ENCODE measurements at regions not wholly inside any gene's neighbourhood (a gene's known extent, or its start where the extent isn't known, plus 50 kb on each side); places are given as distances from the start of the nearest gene placed in this dataset.
"Not testable (repeated sequence)": the region's sequence is repeated elsewhere in the genome, so short reads cannot be mapped to it uniquely, and the experiment has no call there.

GRCh38 chr16:65365732-65366715 lies 244.2 kb upstream of the CDH11 start:
- no peaks in the 10 kb centered on the region for H3K36me3 Mint-ChIP-seq
- no peak overlapping the region for H3K27ac Mint-ChIP-seq
- H3K4me3 Mint-ChIP-seq = no peak overlapping the region
- 52% methylated on average over 2 of the region's 9 CpGs for WGBS (ENCODE audit: insufficient coverage)
- ATAC-seq (replicated peaks in 1 of 4) (no peak), DNase-seq (no peak)
- CTCF ChIA-PET = no interaction called here
- no peaks in the 10 kb centered on the region for H3K4me1 ChIP-seq (ENCODE audit: control insufficient read depth in 1 of 2, extremely low read depth in 1 of 2, insufficient read depth in 2 of 2, low read length in 2 of 2)
- H3K27ac ChIP-seq (ENCODE audit: low read length) = no peak overlapping the region
- H3K4me3 ChIP-seq (ENCODE audit: control insufficient read depth in 1 of 2, extremely low read depth in 1 of 2, low read length in 1 of 2) = no peak overlapping the region
- no peaks in the 10 kb centered on the region for H3K27me3 ChIP-seq (replicated peaks in 1 of 2; ENCODE audit: control insufficient read depth in 2 of 2, extremely low read depth in 1 of 2, insufficient read depth in 2 of 2, low read length in 1 of 2)
- no peaks in the 10 kb centered on the region for H3K27me3 Mint-ChIP-seq
- no peaks in the 10 kb centered on the region for H3K4me1 Mint-ChIP-seq
- POLR2A ChIA-PET = no interaction called here
- no peaks in the 10 kb centered on the region for H3K36me3 ChIP-seq (ENCODE audit: control insufficient read depth in 2 of 2, extremely low read depth in 1 of 2, insufficient read depth in 1 of 2, low read length in 1 of 2)
- H3K9me3 ChIP-seq = no peaks in the 10 kb centered on the region
- peaks cover 0 to 13% (median 10%) of the 10 kb centered on the region in 3 donors for H3K9me3 Mint-ChIP-seq

GRCh38 chr16:65356721-65357120 lies 234.9 kb upstream of the CDH11 start:
- H3K4me1 ChIP-seq (ENCODE audit: control insufficient read depth in 1 of 2, extremely low read depth in 1 of 2, insufficient read depth in 2 of 2, low read length in 2 of 2); H3K9me3 Mint-ChIP-seq; POLR2A ChIA-PET; H3K36me3 ChIP-seq (ENCODE audit: control insufficient read depth in 2 of 2, extremely low read depth in 1 of 2, insufficient read depth in 1 of 2, low read length in 1 of 2); H3K27ac ChIP-seq (ENCODE audit: low read length); H3K9me3 ChIP-seq; H3K4me3 Mint-ChIP-seq; H3K4me1 Mint-ChIP-seq; CTCF ChIA-PET; H3K27me3 ChIP-seq (replicated peaks in 1 of 2; ENCODE audit: control insufficient read depth in 2 of 2, extremely low read depth in 1 of 2, insufficient read depth in 2 of 2, low read length in 1 of 2); H3K27me3 Mint-ChIP-seq; H3K4me3 ChIP-seq (ENCODE audit: control insufficient read depth in 1 of 2, extremely low read depth in 1 of 2, low read length in 1 of 2); H3K36me3 Mint-ChIP-seq; DNase-seq; H3K27ac Mint-ChIP-seq; ATAC-seq (replicated peaks in 1 of 4): not testable (repeated sequence)
- 95% methylated on average over 14 of the region's 14 CpGs for WGBS (ENCODE audit: insufficient coverage)

- ATAC-seq (replicated peaks in 1 of 4) (no peak), DNase-seq (no peak)
- Mint-ChIP-seq H3K4me3 (no peak overlapping the region), H3K4me1 (no peaks in the 10 kb centered on the region), H3K27me3 (no peaks in the 10 kb centered on the region), H3K27ac (no peak overlapping the region), H3K36me3 (no peaks in the 10 kb centered on the region), H3K9me3 (peaks cover 6 to 9% (median 8%) of the 10 kb centered on the region in 3 donors)
- Histone ChIP-seq H3K27me3 (replicated peaks in 1 of 2; ENCODE audit: control insufficient read depth in 2 of 2, extremely low read depth in 1 of 2, insufficient read depth in 2 of 2, low read length in 1 of 2) (no peaks in the 10 kb centered on the region), H3K36me3 (ENCODE audit: control insufficient read depth in 2 of 2, extremely low read depth in 1 of 2, insufficient read depth in 1 of 2, low read length in 1 of 2) (no peaks in the 10 kb centered on the region), H3K4me3 (ENCODE audit: control insufficient read depth in 1 of 2, extremely low read depth in 1 of 2, low read length in 1 of 2) (no peak overlapping the region), H3K9me3 (no peaks in the 10 kb centered on the region), H3K27ac (ENCODE audit: low read length) (no peak overlapping the region), H3K4me1 (ENCODE audit: control insufficient read depth in 1 of 2, extremely low read depth in 1 of 2, insufficient read depth in 2 of 2, low read length in 2 of 2) (no peaks in the 10 kb centered on the region)
- CTCF ChIA-PET = no interaction called here
- POLR2A ChIA-PET = no interaction called here
Observed at GRCh38 chr16:65355706-65356105, 233.8 kb upstream of the CDH11 start.

GRCh38 chr16:65353183-65353582 lies 231.3 kb upstream of the CDH11 start:
- DNase-seq = no peak
- peaks cover 14 to 26% (median 15%) of the 10 kb centered on the region in 3 donors for H3K9me3 Mint-ChIP-seq
- CTCF ChIA-PET = no interaction called here
- no peaks in the 10 kb centered on the region for H3K27me3 Mint-ChIP-seq
- H3K4me3 Mint-ChIP-seq = no peak overlapping the region
- H3K27ac ChIP-seq (ENCODE audit: low read length) = no peak overlapping the region
- no peaks in the 10 kb centered on the region for H3K4me1 ChIP-seq (ENCODE audit: control insufficient read depth in 1 of 2, extremely low read depth in 1 of 2, insufficient read depth in 2 of 2, low read length in 2 of 2)
- H3K9me3 ChIP-seq = no peaks in the 10 kb centered on the region
- no peaks in the 10 kb centered on the region for H3K4me1 Mint-ChIP-seq
- H3K4me3 ChIP-seq (ENCODE audit: control insufficient read depth in 1 of 2, extremely low read depth in 1 of 2, low read length in 1 of 2) = no peak overlapping the region
- H3K27ac Mint-ChIP-seq = no peak overlapping the region
- no peaks in the 10 kb centered on the region for H3K36me3 ChIP-seq (ENCODE audit: control insufficient read depth in 2 of 2, extremely low read depth in 1 of 2, insufficient read depth in 1 of 2, low read length in 1 of 2)
- ATAC-seq (replicated peaks in 1 of 4) = no peak
- WGBS (ENCODE audit: insufficient coverage) = no CpG with 5 or more reads among the region's 1 CpG
- H3K27me3 ChIP-seq (replicated peaks in 1 of 2; ENCODE audit: control insufficient read depth in 2 of 2, extremely low read depth in 1 of 2, insufficient read depth in 2 of 2, low read length in 1 of 2) = no peaks in the 10 kb centered on the region
- no peaks in the 10 kb centered on the region for H3K36me3 Mint-ChIP-seq
- POLR2A ChIA-PET = no interaction called here

- Histone ChIP-seq H3K4me1 (ENCODE audit: control insufficient read depth in 1 of 2, extremely low read depth in 1 of 2, insufficient read depth in 2 of 2, low read length in 2 of 2) (no peaks in the 10 kb centered on the region), H3K27me3 (replicated peaks in 1 of 2; ENCODE audit: control insufficient read depth in 2 of 2, extremely low read depth in 1 of 2, insufficient read depth in 2 of 2, low read length in 1 of 2) (no peaks in the 10 kb centered on the region), H3K4me3 (ENCODE audit: control insufficient read depth in 1 of 2, extremely low read depth in 1 of 2, low read length in 1 of 2) (no peak overlapping the region), H3K9me3 (no peaks in the 10 kb centered on the region), H3K27ac (ENCODE audit: low read length) (no peak overlapping the region), H3K36me3 (ENCODE audit: control insufficient read depth in 2 of 2, extremely low read depth in 1 of 2, insufficient read depth in 1 of 2, low read length in 1 of 2) (no peaks in the 10 kb centered on the region)
- Mint-ChIP-seq H3K9me3 (peaks cover 15 to 41% (median 19%) of the 10 kb centered on the region in 3 donors), H3K4me3 (no peak overlapping the region), H3K27ac (no peak overlapping the region), H3K36me3 (no peaks in the 10 kb centered on the region), H3K27me3 (no peaks in the 10 kb centered on the region), H3K4me1 (no peaks in the 10 kb centered on the region)
- no peak for ATAC-seq (replicated peaks in 1 of 4)
- DNase-seq = no peak
- POLR2A ChIA-PET = no interaction called here
- CTCF ChIA-PET = no interaction called here
- 93% methylated on average over 3 of the region's 7 CpGs for WGBS (ENCODE audit: insufficient coverage)
Observed at GRCh38 chr16:65349626-65350025, 227.8 kb upstream of the CDH11 start.

- Mint-ChIP-seq H3K27me3 (no peaks in the 10 kb centered on the region), H3K9me3 (peaks cover 23 to 40% (median 27%) of the 10 kb centered on the region in 3 donors), H3K4me1 (no peaks in the 10 kb centered on the region), H3K4me3 (no peak overlapping the region), H3K27ac (no peak overlapping the region), H3K36me3 (no peaks in the 10 kb centered on the region)
- no peak for ATAC-seq (replicated peaks in 1 of 4)
- ChIA-PET CTCF (no interaction called here), POLR2A (interaction anchor here in 1 of 2 donors (0.7 kb wide), 1 partner anchor 11 kb away, joined by 4 read pairs; no protein-coding TSS in a partner anchor)
- H3K27ac ChIP-seq (ENCODE audit: low read length) = no peak overlapping the region
- H3K36me3 ChIP-seq (ENCODE audit: control insufficient read depth in 2 of 2, extremely low read depth in 1 of 2, insufficient read depth in 1 of 2, low read length in 1 of 2) = no peaks in the 10 kb centered on the region
- no CpG with 5 or more reads among the region's 2 CpGs for WGBS (ENCODE audit: insufficient coverage)
- no peak overlapping the region for H3K4me3 ChIP-seq (ENCODE audit: control insufficient read depth in 1 of 2, extremely low read depth in 1 of 2, low read length in 1 of 2)
- no peaks in the 10 kb centered on the region for H3K27me3 ChIP-seq (replicated peaks in 1 of 2; ENCODE audit: control insufficient read depth in 2 of 2, extremely low read depth in 1 of 2, insufficient read depth in 2 of 2, low read length in 1 of 2)
- DNase-seq = no peak
- no peaks in the 10 kb centered on the region for H3K4me1 ChIP-seq (ENCODE audit: control insufficient read depth in 1 of 2, extremely low read depth in 1 of 2, insufficient read depth in 2 of 2, low read length in 2 of 2)
- H3K9me3 ChIP-seq = no peaks in the 10 kb centered on the region
Observed at GRCh38 chr16:65343556-65343955, 221.7 kb upstream of the CDH11 start.

Measured in T-cell (primary cell).